CD4-positive, alpha-beta memory T cell (primary cell): ENCODE measurements at regions not wholly inside any gene's neighbourhood (a gene's known extent, or its start where the extent isn't known, plus 50 kb on each side); places are given as distances from the start of the nearest gene placed in this dataset.
"Not testable (repeated sequence)": the region's sequence is repeated elsewhere in the genome, so short reads cannot be mapped to it uniquely, and the experiment has no call there.

Experiments
- CTCF ChIA-PET: fragments of 350-600 bp; sonication (Branson Sonifier 250); formaldehyde crosslinking; loops from one replicate; lab custom pipeline; 2021; ENCODE audit warnings: inconsistent platforms; ENCODE audit not compliant: partially characterized antibody; lab: Charles Lee
- POLR2A ChIA-PET: fragments of 350-600 bp; sonication (Branson Sonifier 250); formaldehyde crosslinking; loops from one replicate; lab custom pipeline; 2021; ENCODE audit not compliant: partially characterized antibody; lab: Charles Lee
- DNase-seq, 5 donors: peaks; one replicate each; pipeline versions ENCODE4 v3.0.0 to v3.0.0-alpha.2; 2020 to 2022; ENCODE audit warnings: mixed read lengths in 1 of 5
- H3K27ac ChIP-seq: one replicate; pipeline ENCODE4 v1.7.0; 2013; ENCODE audit warnings: low read depth, low read length
- H3K27me3 ChIP-seq: 2 replicates; pipeline ENCODE4 v1.7.0; 2013; ENCODE audit warnings: mild to moderate bottlenecking, low read length, moderate library complexity; ENCODE audit not compliant: insufficient read depth
- H3K36me3 ChIP-seq: 2 replicates; pipeline ENCODE4 v1.7.0; 2013; ENCODE audit warnings: mild to moderate bottlenecking, low read length, moderate library complexity; ENCODE audit not compliant: insufficient read depth
- H3K4me1 ChIP-seq: 2 replicates; pipeline ENCODE4 v1.7.0; 2013; ENCODE audit warnings: mild to moderate bottlenecking, low read length, moderate library complexity; ENCODE audit not compliant: insufficient read depth
- H3K4me3 ChIP-seq, 2 donors: one replicate each; pipeline ENCODE4 v1.7.0; 2013; ENCODE audit warnings: low read length in 2 of 2, mild to moderate bottlenecking in 1 of 2
- H3K9me3 ChIP-seq, 2 donors: one replicate each; pipeline ENCODE4 v1.7.0; 2013; ENCODE audit warnings: low read length in 2 of 2, control low read depth in 1 of 2; ENCODE audit not compliant: control insufficient read depth in 1 of 2
- H3K27ac Mint-ChIP-seq, 7 donors: one replicate each; pipeline ENCODE4 v1.8.0; 2020 to 2021; ENCODE audit warnings: mixed read lengths in 7 of 7, mild to moderate bottlenecking in 6 of 7, inconsistent platforms in 3 of 7, moderate library complexity in 3 of 7
- H3K27me3 Mint-ChIP-seq, 2 donors: one replicate each; pipeline ENCODE4 v1.8.0; 2020 to 2021; ENCODE audit warnings: mixed read lengths in 2 of 2
- H3K36me3 Mint-ChIP-seq, 2 donors: one replicate each; pipeline ENCODE4 v1.8.0; 2020 to 2021; ENCODE audit warnings: mixed read lengths in 2 of 2, inconsistent platforms in 1 of 2, mild to moderate bottlenecking in 1 of 2
- H3K4me1 Mint-ChIP-seq, 4 donors: one replicate each; pipeline ENCODE4 v1.8.0; 2020 to 2021; ENCODE audit warnings: mixed read lengths in 4 of 4, mild to moderate bottlenecking in 1 of 4
- H3K4me3 Mint-ChIP-seq, 8 donors: one replicate each; pipeline ENCODE4 v1.8.0; 2020 to 2021; ENCODE audit warnings: mixed read lengths in 8 of 8, mild to moderate bottlenecking in 7 of 8, moderate library complexity in 6 of 8, inconsistent platforms in 3 of 8
- H3K9me3 Mint-ChIP-seq, 8 donors: one replicate each; pipeline ENCODE4 v1.8.0; 2020 to 2021; ENCODE audit warnings: mixed read lengths in 8 of 8, mild to moderate bottlenecking in 5 of 8, inconsistent platforms in 3 of 8, moderate library complexity in 1 of 8
- intact Hi-C: fragments of 100-400 bp; cut with micrococcal nuclease; formaldehyde crosslinking; loops from one replicate; pipeline ENCODE4 v1.15.1; 2023

DNA sequence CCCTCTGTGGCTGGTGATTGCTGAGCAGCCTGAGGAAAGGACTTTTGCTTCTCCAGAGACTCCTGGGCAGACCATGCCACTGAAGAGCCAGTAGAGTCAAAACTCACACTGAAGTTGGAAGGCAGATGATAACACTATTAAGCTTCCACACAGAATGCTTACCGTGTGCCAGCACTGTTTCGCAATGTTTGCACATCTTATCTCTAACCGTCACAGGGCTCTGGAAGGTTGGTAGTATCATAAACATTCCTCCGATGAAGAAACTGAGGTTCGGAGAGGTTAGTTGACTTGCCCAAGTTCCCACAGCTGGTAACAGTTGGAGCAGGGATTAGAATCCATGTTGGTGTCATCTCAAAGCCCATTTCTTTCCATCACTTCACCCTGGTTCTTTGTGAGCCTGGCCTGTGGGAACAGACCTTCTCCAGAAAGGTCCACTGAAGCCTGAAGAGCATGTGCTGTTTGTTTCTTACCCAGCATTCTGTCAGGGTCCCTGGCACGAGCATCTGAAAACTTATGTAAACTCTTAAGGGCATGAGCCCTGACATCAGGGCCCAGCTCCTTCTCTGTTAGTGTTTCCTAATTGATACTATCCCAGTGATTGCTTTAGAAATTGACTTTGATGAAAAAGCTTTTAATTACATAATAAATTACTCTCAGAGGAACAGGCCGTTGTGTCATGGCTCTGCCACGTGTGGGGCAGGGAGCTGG is 77.0 kb upstream of the PRR23C start:
- Mint-ChIP-seq H3K27ac (no peak overlapping the region), H3K36me3 (no peaks in the 10 kb centered on the region), H3K4me3 (no peak overlapping the region), H3K9me3 (no peaks in the 10 kb centered on the region), H3K27me3 (peaks cover 0 to 2% of the 10 kb centered on the region in 2 donors), H3K4me1 (no peaks in the 10 kb centered on the region)
- intact Hi-C loops, result no loop called here
- Histone ChIP-seq H3K9me3 (no peaks in the 10 kb centered on the region), H3K36me3 (no peaks in the 10 kb centered on the region), H3K27me3 (no peaks in the 10 kb centered on the region), H3K4me3 (no peak overlapping the region), H3K4me1 (no peaks in the 10 kb centered on the region), H3K27ac (no peak overlapping the region)
- CTCF ChIA-PET, result interaction anchor here (1.7 kb wide), 2 partner anchors 9 to 13 kb away, joined by 4 to 5 read pairs; no protein-coding TSS in a partner anchor
- DNase-seq, result no peak
- POLR2A ChIA-PET, result no interaction called here

DNA sequence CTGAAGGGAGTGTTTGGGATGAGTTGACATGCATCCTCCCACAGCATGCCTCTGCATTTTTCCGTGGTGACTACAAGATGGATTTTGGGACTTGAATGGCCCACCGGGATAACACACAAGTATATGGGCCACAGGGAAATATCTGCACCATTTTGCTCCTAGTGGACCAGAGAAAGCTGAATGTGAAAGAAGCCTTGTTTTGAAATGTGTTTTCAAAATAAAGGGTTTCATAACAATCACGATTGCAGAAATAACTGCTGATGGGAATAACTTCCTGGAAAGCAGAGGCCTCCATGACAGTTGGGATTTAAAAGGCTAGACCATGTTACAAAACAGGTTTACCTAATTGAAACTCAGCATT is 77.5 kb upstream of the PRR23C start:
- Mint-ChIP-seq H3K27me3 (peaks cover under 1 to 2% of the 10 kb centered on the region in 2 donors), H3K27ac (no peak overlapping the region), H3K4me3 (no peak overlapping the region), H3K36me3 (no peaks in the 10 kb centered on the region), H3K4me1 (no peaks in the 10 kb centered on the region), H3K9me3 (no peaks in the 10 kb centered on the region)
- H3K4me3 ChIP-seq, result no peak overlapping the region
- H3K36me3 ChIP-seq, result no peaks in the 10 kb centered on the region
- CTCF ChIA-PET, result interaction anchor here (1.7 kb wide), 2 partner anchors 10 to 13 kb away, joined by 4 to 5 read pairs; no protein-coding TSS in a partner anchor
- intact Hi-C loops, result no loop called here
- POLR2A ChIA-PET, result no interaction called here
- no peak for DNase-seq
- H3K27me3 ChIP-seq, result no peaks in the 10 kb centered on the region
- H3K27ac ChIP-seq, result no peak overlapping the region
- no peaks in the 10 kb centered on the region for H3K9me3 ChIP-seq
- no peaks in the 10 kb centered on the region for H3K4me1 ChIP-seq

DNA sequence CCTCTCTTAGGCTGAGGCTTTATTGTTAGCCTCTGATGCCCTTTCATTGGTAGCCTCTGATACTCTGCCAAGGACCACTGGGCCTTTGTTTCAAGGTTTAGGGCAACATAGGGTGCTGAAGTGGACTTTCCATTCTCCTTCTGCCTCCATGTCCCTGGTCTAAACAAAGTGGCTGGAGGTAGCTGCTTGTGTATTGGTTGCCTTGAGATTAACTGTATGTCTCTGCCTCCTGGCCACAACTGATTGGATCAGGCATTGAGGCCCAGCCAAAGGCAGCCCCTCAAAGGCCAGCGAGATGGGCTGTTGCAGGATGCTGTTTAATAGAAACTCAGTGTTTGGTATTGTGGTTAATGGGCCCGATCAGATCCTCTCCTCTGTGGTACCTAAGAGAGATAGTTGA is 77.9 kb upstream of the PRR23C start:
- POLR2A ChIA-PET, result no interaction called here

DNA sequence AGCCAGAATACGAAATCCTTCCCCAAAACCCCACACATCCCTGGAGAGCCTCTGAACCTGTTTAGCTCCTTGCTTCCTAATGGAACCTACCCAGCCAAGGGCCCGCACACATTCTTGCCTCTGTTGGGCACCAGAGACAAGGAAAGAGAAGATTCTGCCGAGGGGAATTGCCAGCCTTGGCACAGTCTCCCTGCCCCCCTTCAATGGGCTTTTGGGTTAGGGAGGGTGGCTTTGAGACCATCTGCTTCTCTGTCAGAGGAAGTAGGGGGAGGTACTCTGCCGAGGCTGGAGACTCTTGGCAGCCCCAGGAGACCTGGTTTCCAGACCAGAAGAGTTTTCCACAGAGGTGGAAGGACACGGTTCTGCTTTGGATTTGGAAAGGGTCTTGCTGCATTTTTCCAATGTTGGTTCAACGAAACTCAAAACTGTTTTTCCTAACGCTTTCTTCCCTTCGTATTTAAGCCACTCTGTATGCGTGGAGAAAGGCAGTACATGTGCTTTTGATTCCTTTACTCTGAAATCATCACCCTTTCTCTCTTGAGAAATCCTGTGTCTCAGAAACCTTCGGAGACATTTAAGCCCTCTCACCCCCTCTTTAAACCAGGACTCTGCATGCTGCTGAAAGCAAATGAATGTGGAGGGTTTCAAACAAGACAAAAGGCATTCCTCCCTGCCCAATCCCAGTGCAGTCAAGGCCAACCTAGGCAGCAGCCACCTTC is 78.8 kb upstream of the PRR23C start:
- ChIA-PET CTCF (no interaction called here), POLR2A (no interaction called here)
- Mint-ChIP-seq H3K36me3 (no peaks in the 10 kb centered on the region), H3K4me1 (no peaks in the 10 kb centered on the region), H3K27ac (no peak overlapping the region), H3K27me3 (peaks cover 2% of the 10 kb centered on the region in 2 donors), H3K4me3 (no peak overlapping the region), H3K9me3 (no peaks in the 10 kb centered on the region)
- H3K4me3 ChIP-seq, result no peak overlapping the region
- no peaks in the 10 kb centered on the region for H3K4me1 ChIP-seq
- intact Hi-C loops, result no loop called here
- no peaks in the 10 kb centered on the region for H3K27me3 ChIP-seq
- no peaks in the 10 kb centered on the region for H3K9me3 ChIP-seq
- H3K27ac ChIP-seq, result no peak overlapping the region
- no peak for DNase-seq
- no peaks in the 10 kb centered on the region for H3K36me3 ChIP-seq

More for the DNA sequence above, 77.9 kb upstream of the PRR23C start:
- no peak for DNase-seq
- Histone ChIP-seq H3K27ac (no peak overlapping the region), H3K4me1 (no peaks in the 10 kb centered on the region), H3K36me3 (no peaks in the 10 kb centered on the region), H3K4me3 (no peak overlapping the region), H3K9me3 (no peaks in the 10 kb centered on the region), H3K27me3 (no peaks in the 10 kb centered on the region)
- Mint-ChIP-seq H3K27me3 (peaks cover 2% of the 10 kb centered on the region in 2 donors), H3K36me3 (no peaks in the 10 kb centered on the region), H3K27ac (no peak overlapping the region), H3K9me3 (no peaks in the 10 kb centered on the region), H3K4me1 (no peaks in the 10 kb centered on the region), H3K4me3 (no peak overlapping the region)
- intact Hi-C loops, result no loop called here
- CTCF ChIA-PET, result interaction anchor here (1.7 kb wide), 1 partner anchor 10 kb away, joined by 5 read pairs; no protein-coding TSS in a partner anchor

DNA sequence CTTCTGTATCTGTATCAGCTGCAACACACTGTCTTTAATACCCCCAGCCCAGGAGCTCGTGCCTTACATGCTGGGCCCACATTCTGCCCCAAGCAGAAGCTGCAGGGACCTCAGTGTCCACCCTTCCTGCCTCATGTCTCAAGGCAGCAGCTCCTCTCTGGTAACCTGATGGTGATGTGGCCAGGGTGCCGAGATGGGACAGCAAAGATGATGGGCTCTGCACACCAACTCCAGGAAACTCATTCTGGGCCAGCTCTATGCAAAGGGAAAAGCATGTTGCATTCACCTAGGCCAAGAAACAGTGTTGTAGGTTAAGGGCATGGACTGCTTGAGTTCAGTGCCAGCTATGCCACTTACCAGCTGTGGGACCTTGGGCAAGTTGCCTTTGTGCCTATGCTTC is 79.5 kb upstream of the PRR23C start:
- Mint-ChIP-seq H3K9me3 (no peaks in the 10 kb centered on the region), H3K27me3 (peaks cover 2% of the 10 kb centered on the region in 2 donors), H3K27ac (no peak overlapping the region), H3K36me3 (no peaks in the 10 kb centered on the region), H3K4me3 (no peak overlapping the region), H3K4me1 (no peaks in the 10 kb centered on the region)
- H3K27ac ChIP-seq, result no peak overlapping the region
- CTCF ChIA-PET, result no interaction called here
- intact Hi-C loops, result no loop called here
- no peak for DNase-seq
- no peaks in the 10 kb centered on the region for H3K4me1 ChIP-seq
- no peaks in the 10 kb centered on the region for H3K27me3 ChIP-seq
- POLR2A ChIA-PET, result no interaction called here
- no peaks in the 10 kb centered on the region for H3K9me3 ChIP-seq
- H3K4me3 ChIP-seq, result no peak overlapping the region
- H3K36me3 ChIP-seq, result no peaks in the 10 kb centered on the region

DNA sequence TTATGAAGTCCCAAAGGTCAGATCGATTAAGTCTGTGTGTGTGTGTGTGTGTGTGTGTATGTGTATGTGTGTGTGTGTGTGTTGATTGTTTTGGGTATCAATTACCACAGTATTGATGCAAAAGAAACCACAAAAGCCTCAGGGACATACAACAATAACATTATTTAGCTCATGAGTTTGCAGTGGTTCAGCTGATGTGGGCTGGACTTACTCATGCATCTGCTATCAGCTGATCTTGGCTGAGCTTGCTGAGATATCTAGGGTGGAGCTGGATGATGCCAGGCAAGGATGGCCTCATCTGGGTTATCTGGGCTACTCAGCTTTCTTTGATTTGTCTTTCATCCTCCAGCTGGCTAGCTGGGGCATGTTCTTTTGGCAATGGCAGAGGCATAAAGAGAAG is 82.4 kb upstream of the PRR23C start:
- Histone ChIP-seq H3K27ac (no peak overlapping the region), H3K9me3 (no peaks in the 10 kb centered on the region), H3K27me3 (no peaks in the 10 kb centered on the region), H3K4me3 (no peak overlapping the region), H3K4me1 (no peaks in the 10 kb centered on the region), H3K36me3 (no peaks in the 10 kb centered on the region)
- Mint-ChIP-seq H3K4me1 (no peaks in the 10 kb centered on the region), H3K36me3 (no peaks in the 10 kb centered on the region), H3K9me3 (peaks cover 0 to 2% (median 0%) of the 10 kb centered on the region in 8 donors), H3K4me3 (no peak overlapping the region), H3K27me3 (peaks cover 2% of the 10 kb centered on the region in 2 donors), H3K27ac (no peak overlapping the region)
- no peak for DNase-seq
- intact Hi-C loops, result no loop called here
- POLR2A ChIA-PET, result no interaction called here
- CTCF ChIA-PET, result no interaction called here

DNA sequence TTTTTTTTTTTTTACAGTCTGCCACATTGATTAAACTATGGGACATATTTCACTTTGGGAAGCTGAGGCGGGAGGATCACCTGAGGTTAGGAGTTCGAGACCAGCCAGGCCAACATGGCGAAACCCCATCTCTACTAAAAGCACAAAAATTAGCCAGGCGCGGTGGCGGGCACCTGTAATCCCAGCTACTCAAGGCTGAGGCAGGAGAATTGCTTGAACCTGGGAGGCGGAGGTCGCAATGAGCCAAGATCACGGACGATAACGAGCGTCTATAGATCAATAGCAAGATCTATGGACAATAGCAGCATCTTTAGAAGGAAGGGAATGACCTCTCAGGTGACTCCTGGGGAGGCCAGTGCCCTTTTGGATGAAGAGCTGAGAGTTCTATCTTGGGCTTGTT is 82.9 kb upstream of the PRR23C start:
- H3K36me3 Mint-ChIP-seq, CTCF ChIA-PET, intact Hi-C loops, H3K36me3 ChIP-seq, H3K9me3 Mint-ChIP-seq, H3K4me1 ChIP-seq, H3K4me3 ChIP-seq, H3K9me3 ChIP-seq, DNase-seq, H3K27me3 ChIP-seq, H3K27ac Mint-ChIP-seq, H3K4me3 Mint-ChIP-seq, POLR2A ChIA-PET, H3K27ac ChIP-seq, H3K4me1 Mint-ChIP-seq, H3K27me3 Mint-ChIP-seq: not testable (repeated sequence)
